HCT116 (cell line): ENCODE measurements at regions not wholly inside any gene's neighbourhood (a gene's known extent, or its start where the extent isn't known, plus 50 kb on each side); places are given as distances from the start of the nearest gene placed in this dataset.

Experiments used
- ATAC-seq: fragments of 200-7000 bp; cut with Tn5 transposase; 2 replicates; pipeline ENCODE4 v1.9.1; 2020; ENCODE audit warnings: mild to moderate bottlenecking, moderate library complexity
- BruUV-seq: library from RNA; stranded (reverse); fragments of 400-500 nt; replicated peaks from 2 replicates; lab custom pipeline; 2021; lab: Mats Ljungman, UMichigan
- CTCF ChIA-PET: fragments of 300-600 bp; sonication (Branson Sonifier 250); formaldehyde crosslinking; loops from one replicate; lab custom pipeline; 2021; ENCODE audit warnings: antibody characterized with exemption; lab: Charles Lee
- POLR2A ChIA-PET: fragments of 300-600, 350-600 bp; sonication (Branson Sonifier 250); formaldehyde crosslinking; loops from one replicate; lab custom pipeline; 2021; ENCODE audit warnings: antibody characterized with exemption; lab: Charles Lee
- RAD21 ChIA-PET, 2 experiments: fragments of 300-600 bp; sonication (Branson Sonifier 250); formaldehyde crosslinking; loops; one replicate each; lab custom pipeline; 2023; ENCODE audit warnings: low total read pairs in 2 of 2; ENCODE audit not compliant: uncharacterized antibody in 2 of 2, unreplicated experiment in 2 of 2, low non-redundant PET in 1 of 2; lab: Charles Lee
- DNase-seq: peaks from one replicate; pipeline ENCODE4 v3.0.0-alpha.2; 2010; ENCODE audit warnings: low read depth, low spot score
- H2AFZ ChIP-seq: fragments of 200-600 bp; shearing (Covaris generic), sonication (generic); 2 replicates; pipeline ENCODE4 v1.6.1; 2017; ENCODE audit warnings: low read depth, mixed run types, mixed read lengths, antibody characterized with exemption, low read length; ENCODE audit not compliant: poor library complexity, severe bottlenecking
- H3K27ac ChIP-seq: 2 replicates; pipeline ENCODE4 v1.5.1; 2012; ENCODE audit warnings: low read depth, low read length
- H3K27me3 ChIP-seq: fragments of 200-600 bp; sonication (generic); 2 replicates; pipeline ENCODE4 v1.6.1; 2016; ENCODE audit warnings: mixed run types, low read length, mixed read lengths; ENCODE audit not compliant: insufficient read depth
- H3K36me3 ChIP-seq, 2 experiments: fragments of 200-500 bp in 1 of 2; fragments of 200-600 bp in 1 of 2; sonication (Bioruptor generic) in 1 of 2; sonication (generic) in 1 of 2; 2 replicates each; pipeline versions ENCODE4 v1.5.1 to v1.6.1; 2014 to 2016; ENCODE audit warnings: low read length in 2 of 2, inconsistent platforms in 1 of 2, mixed read lengths in 1 of 2, mixed run types in 1 of 2; ENCODE audit not compliant: insufficient read depth in 2 of 2, control insufficient read depth in 1 of 2
- H3K4me1 ChIP-seq, 2 experiments: fragments of 200-600 bp in 1 of 2; sonication (generic) in 1 of 2; 2 replicates each; pipeline versions ENCODE4 v1.5.1 to v1.6.1; 2012 to 2017; ENCODE audit warnings: low read length in 2 of 2, inconsistent platforms in 1 of 2, mild to moderate bottlenecking in 1 of 2, mixed read lengths in 1 of 2, mixed run types in 1 of 2, moderate library complexity in 1 of 2; ENCODE audit not compliant: insufficient read depth in 2 of 2, control insufficient read depth in 1 of 2
- H3K4me2 ChIP-seq: fragments of 200-600 bp; sonication (generic); 2 replicates; pipeline ENCODE4 v1.6.1; 2017; ENCODE audit warnings: mixed run types, low read length, mixed read lengths
- H3K4me3 ChIP-seq, 2 experiments: fragments of 200-600 bp in 1 of 2; sonication (generic) in 1 of 2; replicated peaks in 1 of 2; 2 replicates each; pipeline ENCODE4 v1.5.1; 2011 to 2016; ENCODE audit warnings: low read length in 2 of 2, control low read depth in 1 of 2, low read depth in 1 of 2, mild to moderate bottlenecking in 1 of 2, mixed read lengths in 1 of 2, mixed run types in 1 of 2
- H3K79me2 ChIP-seq: fragments of 200-600 bp; sonication (generic); 2 replicates; pipeline ENCODE4 v1.6.1; 2017; ENCODE audit warnings: mild to moderate bottlenecking, mixed run types, low read length, moderate library complexity, mixed read lengths; ENCODE audit not compliant: insufficient read depth
- H3K9ac ChIP-seq: fragments of 200-600 bp; sonication (generic); 2 replicates; pipeline ENCODE4 v1.6.1; 2016; ENCODE audit warnings: low read length, mixed read lengths
- H3K9me2 ChIP-seq: fragments of 200-600 bp; sonication (generic), shearing (Covaris generic); 2 replicates; pipeline ENCODE4 v1.6.1; 2017; ENCODE audit warnings: mixed run types, mild to moderate bottlenecking, moderate library complexity; ENCODE audit not compliant: insufficient read depth
- H3K9me3 ChIP-seq, 2 experiments: fragments of 200-500 bp in 1 of 2; fragments of 200-600 bp in 1 of 2; sonication (Bioruptor generic) in 1 of 2; sonication (generic) in 1 of 2; 2 replicates each; pipeline ENCODE4 v1.6.1; 2014 to 2017; ENCODE audit warnings: low read length in 2 of 2, mixed read lengths in 2 of 2, inconsistent platforms in 1 of 2, low read depth in 1 of 2, mild to moderate bottlenecking in 1 of 2, mixed run types in 1 of 2, moderate library complexity in 1 of 2; ENCODE audit not compliant: control insufficient read depth in 1 of 2, insufficient read depth in 1 of 2
- H4K20me1 ChIP-seq: fragments of 200-600 bp; sonication (generic), shearing (Covaris generic); 2 replicates; pipeline ENCODE4 v1.6.1; 2017; ENCODE audit warnings: mixed run types, mild to moderate bottlenecking, moderate library complexity; ENCODE audit not compliant: insufficient read depth
- CBX3 ChIP-seq: IDR thresholded peaks from 2 replicates; pipeline ENCODE4 v1.6.1; 2012; ENCODE audit warnings: low read depth
- EGR1 ChIP-seq: IDR thresholded peaks from 2 replicates; pipeline ENCODE4 v1.6.1; 2012; ENCODE audit warnings: low read depth
- ELF1 ChIP-seq: IDR thresholded peaks from 2 replicates; pipeline ENCODE4 v1.6.1; 2012; ENCODE audit warnings: low read depth, borderline replicate concordance
- EZH2 ChIP-seq: fragments of 200-600 bp; sonication (generic); IDR thresholded peaks from 2 replicates; pipeline ENCODE4 v1.6.1; 2017; ENCODE audit warnings: antibody characterized with exemption, mixed run types
- EZH2phosphoT487 ChIP-seq: fragments of 200-600 bp; IDR thresholded peaks from 2 replicates; pipeline ENCODE4 v1.6.1; 2018; ENCODE audit warnings: antibody characterized with exemption, borderline replicate concordance
- POLR2AphosphoS5 ChIP-seq: IDR thresholded peaks from 2 replicates; pipeline ENCODE4 v1.6.1; 2011; ENCODE audit warnings: mild to moderate bottlenecking, low read depth, low read length, moderate library complexity
- ZNF274 ChIP-seq: fragments of 200-500 bp; sonication (Bioruptor generic); IDR thresholded peaks from 2 replicates; pipeline ENCODE4 v1.6.1; 2014; ENCODE audit warnings: mild to moderate bottlenecking, low read depth, low read length, inconsistent platforms
- intact Hi-C: fragments of 100-400 bp; cut with micrococcal nuclease; formaldehyde crosslinking; loops from 2 replicates; pipeline ENCODE4 v1.10.0; 2022
- TF ChIP-seq, protein P1 (sequence below): IDR thresholded peaks from 2 replicates; pipeline ENCODE4 v1.6.1; 2011; ENCODE audit warnings: mild to moderate bottlenecking, low read length, moderate library complexity; ENCODE audit not compliant: insufficient replicate concordance; ENCODE audit errors: extremely low read depth

DNA sequence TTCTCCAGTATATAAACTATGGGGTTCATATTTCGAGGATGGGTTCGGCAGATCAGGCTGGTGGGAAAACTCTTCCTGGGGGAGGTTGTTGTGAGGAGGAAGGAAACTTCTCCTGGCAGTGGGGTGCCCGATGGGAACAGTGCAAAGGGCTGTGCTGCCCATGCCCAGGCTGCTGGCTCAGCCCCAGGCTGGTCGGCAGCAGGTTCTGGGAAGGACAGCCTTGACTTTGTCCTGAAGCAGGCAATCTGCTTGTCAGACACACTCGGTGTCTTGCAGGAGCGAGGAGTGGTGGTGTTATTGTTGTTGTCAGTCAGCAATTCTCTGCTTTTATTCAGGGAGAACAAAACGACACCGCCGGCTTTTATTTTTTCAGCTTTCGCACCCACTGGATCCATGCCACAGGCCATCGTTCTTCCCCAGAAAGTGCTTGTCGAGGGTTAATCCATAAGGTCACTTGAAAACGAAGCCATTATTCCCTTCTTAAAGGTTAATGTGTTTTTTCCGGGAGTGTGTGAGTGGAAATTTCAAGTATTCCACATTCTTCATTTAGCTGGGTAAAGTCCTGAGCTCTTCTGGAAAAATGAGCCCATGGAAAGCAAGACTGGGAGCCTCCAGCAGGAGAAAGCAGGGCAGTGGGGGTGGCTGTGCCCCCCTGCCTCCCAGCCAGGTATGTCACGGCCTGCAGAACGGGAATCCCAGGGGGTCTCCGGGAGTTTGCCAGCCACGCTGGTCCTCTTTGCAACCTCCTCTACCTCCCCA lies 57.0 kb upstream of the STX16 start:
- Histone ChIP-seq H3K4me2 (no peak overlapping the region), H3K79me2 (no peaks in the 10 kb centered on the region), H3K27ac (no peak overlapping the region), H3K4me1 (no peaks in the 10 kb centered on the region), H3K9ac (no peak overlapping the region), H3K36me3 (no peaks in the 10 kb centered on the region), H3K27me3 (peaks cover 41% of the 10 kb centered on the region; the same call in 1 of the 2 replicates), H3K9me3 (no peaks in the 10 kb centered on the region)
- RAD21 ChIA-PET: no interaction called here
- POLR2A ChIA-PET: no interaction called here
- TF ChIP-seq CBX3: no peak
- TF ChIP-seq POLR2AphosphoS5: no peak
- no peak for TF ChIP-seq EZH2phosphoT487
- no peak for TF ChIP-seq EZH2
- no peak for TF ChIP-seq ZNF274
- TF ChIP-seq ELF1: no peak
- TF ChIP-seq, protein P1, sequence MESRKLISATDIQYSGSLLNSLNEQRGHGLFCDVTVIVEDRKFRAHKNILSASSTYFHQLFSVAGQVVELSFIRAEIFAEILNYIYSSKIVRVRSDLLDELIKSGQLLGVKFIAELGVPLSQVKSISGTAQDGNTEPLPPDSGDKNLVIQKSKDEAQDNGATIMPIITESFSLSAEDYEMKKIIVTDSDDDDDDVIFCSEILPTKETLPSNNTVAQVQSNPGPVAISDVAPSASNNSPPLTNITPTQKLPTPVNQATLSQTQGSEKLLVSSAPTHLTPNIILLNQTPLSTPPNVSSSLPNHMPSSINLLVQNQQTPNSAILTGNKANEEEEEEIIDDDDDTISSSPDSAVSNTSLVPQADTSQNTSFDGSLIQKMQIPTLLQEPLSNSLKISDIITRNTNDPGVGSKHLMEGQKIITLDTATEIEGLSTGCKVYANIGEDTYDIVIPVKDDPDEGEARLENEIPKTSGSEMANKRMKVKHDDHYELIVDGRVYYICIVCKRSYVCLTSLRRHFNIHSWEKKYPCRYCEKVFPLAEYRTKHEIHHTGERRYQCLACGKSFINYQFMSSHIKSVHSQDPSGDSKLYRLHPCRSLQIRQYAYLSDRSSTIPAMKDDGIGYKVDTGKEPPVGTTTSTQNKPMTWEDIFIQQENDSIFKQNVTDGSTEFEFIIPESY: no peak
- no peak for TF ChIP-seq EGR1
- TF ChIP-seq, all 23 proteins: peak for 0
- Histone ChIP-seq H4K20me1 (no peaks in the 10 kb centered on the region), H3K9me2 (no peaks in the 10 kb centered on the region), H3K4me3 (no peak overlapping the region), H2AFZ (no peak overlapping the region)
- ATAC-seq (no peak), DNase-seq (no peak)
- no TSS peak for BruUV-seq
- intact Hi-C loops: no loop called here
- CTCF ChIA-PET: no interaction called here
